ENCODE measurements at regions not wholly inside any gene's neighbourhood (a gene's known extent, or its start where the extent isn't known, plus 50 kb on each side); places are given as distances from the start of the nearest gene placed in this dataset.

- TF ChIP-seq, protein P1, sequence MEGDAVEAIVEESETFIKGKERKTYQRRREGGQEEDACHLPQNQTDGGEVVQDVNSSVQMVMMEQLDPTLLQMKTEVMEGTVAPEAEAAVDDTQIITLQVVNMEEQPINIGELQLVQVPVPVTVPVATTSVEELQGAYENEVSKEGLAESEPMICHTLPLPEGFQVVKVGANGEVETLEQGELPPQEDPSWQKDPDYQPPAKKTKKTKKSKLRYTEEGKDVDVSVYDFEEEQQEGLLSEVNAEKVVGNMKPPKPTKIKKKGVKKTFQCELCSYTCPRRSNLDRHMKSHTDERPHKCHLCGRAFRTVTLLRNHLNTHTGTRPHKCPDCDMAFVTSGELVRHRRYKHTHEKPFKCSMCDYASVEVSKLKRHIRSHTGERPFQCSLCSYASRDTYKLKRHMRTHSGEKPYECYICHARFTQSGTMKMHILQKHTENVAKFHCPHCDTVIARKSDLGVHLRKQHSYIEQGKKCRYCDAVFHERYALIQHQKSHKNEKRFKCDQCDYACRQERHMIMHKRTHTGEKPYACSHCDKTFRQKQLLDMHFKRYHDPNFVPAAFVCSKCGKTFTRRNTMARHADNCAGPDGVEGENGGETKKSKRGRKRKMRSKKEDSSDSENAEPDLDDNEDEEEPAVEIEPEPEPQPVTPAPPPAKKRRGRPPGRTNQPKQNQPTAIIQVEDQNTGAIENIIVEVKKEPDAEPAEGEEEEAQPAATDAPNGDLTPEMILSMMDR (IDR thresholded peaks at IDR 0.05): no peak
- no peak for TF ChIP-seq POLR2AphosphoS5 (IDR thresholded peaks at IDR 0.05)
These were observed 279.9 kb downstream of the GRIN2B start for GRCh38 chr12:13701502-13701901.
